NCI-H2081 (cell line): ENCODE measurements at regions not wholly inside any gene's neighbourhood (a gene's known extent, or its start where the extent isn't known, plus 50 kb on each side); places are given as distances from the start of the nearest gene placed in this dataset.
A peak's percentile ranks its signal among the peaks of the same experiment; 100 is the strongest.

Experiments
- DNase-seq, 2 experiments: peaks; one replicate each; lab custom pipeline; 2025; lab: John Stamatoyannopoulos, UW

DNA sequence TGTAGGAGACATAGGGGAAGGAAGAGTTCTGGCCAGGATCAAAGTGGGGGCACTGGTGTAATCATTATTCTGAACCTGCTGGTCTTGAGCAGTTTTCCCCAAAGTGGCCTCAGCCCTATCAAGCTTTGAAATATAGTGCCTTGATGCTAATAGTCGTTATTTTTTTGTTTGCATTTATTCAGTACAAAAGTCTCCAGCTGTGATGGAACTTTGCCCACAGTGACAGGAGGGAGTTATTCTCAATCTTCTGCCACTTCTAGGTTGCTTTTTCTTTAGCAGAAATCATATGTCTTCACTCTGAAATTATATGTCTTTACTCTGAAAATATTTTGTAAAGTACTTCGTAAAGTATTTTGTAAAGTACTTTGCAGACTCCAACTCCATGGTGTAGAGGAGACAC is 93.1 kb downstream of the FAT3 start:
- no peak for DNase-seq

DNA sequence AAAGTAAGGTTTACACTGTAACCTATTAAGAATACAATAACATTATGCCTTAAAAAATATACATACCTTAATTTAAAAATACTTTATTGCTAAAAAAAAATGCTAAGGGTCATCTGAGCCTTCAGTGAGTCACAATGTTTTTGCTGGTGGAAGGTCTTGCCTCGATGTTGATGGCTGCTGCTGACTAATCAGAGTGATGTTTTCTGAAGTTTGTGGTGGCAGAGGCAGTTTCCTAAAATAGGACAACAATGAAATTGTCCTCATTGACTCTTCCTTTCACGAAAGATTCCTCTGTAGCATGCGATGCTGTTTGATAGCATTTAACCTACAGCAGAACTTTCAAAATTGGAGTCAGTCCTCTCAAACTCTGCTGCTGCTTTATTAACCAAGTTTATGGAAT is 97.6 kb downstream of the FAT3 start:
- no peak for DNase-seq

DNA sequence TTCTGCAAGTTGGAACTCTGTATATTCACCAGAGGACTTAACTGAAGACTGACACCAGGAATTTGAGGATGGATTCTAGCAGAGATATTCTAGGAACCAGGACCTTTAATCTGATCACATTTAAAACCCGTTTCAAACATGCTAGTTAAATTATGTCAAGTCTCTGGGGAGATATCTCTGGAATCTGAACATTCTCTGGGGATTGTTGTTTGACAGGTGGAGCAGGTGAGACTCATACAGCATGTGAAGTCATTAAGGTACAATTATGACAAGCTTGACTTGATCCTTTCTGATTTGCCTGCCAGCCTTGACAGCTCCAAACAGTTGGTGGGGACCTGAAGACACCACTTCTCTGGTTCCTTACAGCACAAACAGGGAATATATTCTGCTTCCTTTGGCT is 100.3 kb downstream of the FAT3 start:
- no peak for DNase-seq

DNA sequence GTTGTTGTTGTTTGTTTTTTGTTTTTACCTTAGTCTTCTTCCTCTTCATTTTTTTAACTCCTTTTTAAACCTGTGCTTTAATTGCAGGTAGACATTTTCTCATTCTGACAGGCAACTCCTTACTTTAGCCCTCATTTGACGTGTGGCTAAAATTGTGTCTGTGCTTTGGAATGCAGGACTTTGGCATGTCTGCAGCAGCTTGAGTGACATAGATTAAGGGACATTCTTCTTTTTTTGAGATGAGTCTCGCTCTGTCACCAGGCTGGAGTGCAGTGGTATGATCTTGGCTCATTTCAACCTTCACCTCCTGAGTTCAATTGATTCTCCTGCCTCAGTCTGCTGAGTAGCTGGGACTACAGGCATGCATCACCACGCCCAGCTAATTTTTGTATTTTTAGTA is 100.8 kb downstream of the FAT3 start:
- DNase-seq = no peak

DNA sequence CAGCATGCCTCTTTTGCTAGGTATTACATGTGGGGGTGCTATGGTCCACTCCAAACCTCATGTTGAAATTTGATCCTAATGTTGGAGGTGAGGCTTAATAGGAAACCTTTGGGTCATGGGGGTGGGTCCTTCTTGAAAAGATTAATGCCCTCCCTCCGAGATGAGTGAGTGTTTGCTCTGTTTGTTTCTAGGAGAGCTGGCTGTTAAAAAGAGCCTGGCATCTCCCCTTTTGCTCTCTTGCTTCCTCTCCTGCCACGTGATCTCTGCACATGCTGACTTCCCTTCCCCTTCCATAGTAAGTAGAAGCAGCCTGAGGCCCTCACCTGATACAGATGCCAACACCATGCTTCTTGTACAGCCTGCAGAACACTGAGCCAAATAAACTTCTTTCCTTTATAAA is 104.5 kb downstream of the FAT3 start:
- no peak for DNase-seq

DNA sequence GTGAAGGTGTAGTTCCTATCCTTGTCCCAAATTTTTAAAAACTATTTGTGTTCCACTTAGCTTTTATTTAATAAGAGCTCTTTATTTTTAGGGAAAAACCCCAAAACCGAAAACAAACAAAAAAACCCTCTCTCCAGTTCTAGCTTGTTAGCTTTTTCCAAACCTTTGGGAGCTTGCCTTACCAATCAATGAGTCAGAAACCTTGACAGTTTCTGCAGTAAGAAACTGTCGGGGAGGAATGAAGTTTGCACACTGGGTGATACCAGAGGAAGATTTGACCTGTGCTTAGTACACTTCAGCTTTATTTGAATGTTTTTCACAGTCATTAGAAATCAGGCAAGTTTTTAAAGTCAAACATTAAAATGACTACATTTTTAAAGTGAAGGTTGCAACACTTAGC is 105.0 kb downstream of the FAT3 start:
- no peak for DNase-seq

DNA sequence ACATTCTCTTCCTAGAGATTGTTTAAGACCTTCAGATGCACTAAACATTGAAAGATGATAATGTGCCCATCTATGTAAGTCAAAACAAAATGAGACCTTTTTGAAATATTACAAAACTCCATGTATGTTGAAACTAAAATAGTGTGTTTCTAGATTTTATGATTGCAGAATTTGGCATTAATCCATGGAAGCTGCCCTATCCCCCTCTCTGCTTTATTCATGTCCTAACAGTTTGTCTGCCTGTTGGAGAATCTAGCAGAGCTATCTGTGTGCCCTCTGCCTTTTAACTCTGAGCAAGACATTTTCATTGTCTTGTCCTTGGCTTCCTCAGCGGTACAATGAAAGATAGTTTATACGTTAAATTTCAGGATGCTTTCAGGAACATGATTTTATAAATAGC is 105.5 kb downstream of the FAT3 start:
- DNase-seq = no peak

DNA sequence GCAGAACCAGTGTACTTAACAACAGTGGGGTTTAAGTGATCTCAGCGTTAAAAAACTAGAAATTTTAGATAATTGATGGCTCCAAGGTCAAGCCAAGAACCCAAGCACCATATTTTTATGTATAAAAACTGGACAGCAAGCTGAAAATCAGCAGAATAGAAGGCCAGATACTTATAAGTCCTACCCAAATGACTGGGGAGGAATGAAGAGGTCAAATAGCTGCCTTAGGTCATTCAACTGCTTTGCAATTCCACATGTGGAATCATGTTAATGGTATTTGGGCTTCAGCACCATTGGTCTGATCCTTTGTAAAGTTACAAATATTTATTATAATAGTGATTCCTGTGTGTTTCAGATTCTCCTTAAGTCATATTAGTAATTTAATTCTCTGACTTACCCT is 108.4 kb downstream of the FAT3 start:
- no peak for DNase-seq

DNA sequence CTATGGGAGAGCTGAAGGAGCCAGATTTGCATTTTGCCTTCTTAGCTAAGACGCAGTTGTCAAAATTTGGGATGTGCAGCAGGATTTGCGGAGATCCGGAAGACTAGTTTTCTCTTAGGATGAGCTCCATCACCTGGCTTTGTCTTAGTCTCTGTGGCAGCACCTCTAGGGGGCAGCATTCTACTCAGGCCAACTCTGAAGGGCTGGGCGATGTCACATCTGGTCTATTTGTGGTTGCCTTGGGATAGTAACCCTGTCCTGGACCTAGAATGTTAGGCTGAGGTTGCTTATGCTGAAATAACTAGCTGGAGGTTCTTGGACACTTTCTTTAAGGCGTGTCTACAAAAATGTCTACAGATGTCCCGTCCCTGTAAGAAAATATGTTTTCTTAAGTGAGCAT is 116.2 kb downstream of the FAT3 start:
- DNase-seq = peak in 1 of 2 experiments; percentile 8

DNA sequence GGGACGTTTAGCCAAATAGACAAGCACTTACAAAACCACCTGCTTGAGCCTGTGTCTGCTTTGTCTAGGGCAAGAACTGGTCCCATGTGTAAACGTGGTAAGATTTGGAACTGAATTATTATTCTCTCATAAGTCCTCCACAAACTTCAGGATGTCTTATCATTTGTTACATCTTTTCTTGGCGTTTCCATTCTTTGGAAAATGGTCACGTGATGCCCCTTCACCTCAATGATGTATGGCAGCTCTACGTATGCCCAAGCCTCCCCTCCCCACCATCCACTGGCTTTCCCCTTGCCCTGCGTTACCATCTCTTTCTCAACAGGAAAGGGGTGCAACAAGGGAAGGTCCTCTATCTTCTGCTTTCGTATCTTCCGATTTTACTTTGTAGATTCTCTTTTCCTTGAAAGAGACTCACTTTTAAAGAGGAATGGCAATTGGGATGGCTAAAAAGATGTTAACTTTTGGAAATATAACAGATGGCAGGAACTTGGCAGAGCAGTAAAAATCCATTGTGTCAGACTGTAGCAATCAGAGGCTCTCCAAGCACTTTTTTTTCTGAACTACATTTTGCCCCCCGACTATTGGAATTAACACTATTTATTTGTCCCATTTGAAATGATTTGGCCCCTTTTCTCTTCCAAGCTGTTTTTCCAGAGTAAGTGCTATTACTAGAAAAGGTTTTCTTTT is 117.6 kb downstream of the FAT3 start:
- DNase-seq = no peak

DNA sequence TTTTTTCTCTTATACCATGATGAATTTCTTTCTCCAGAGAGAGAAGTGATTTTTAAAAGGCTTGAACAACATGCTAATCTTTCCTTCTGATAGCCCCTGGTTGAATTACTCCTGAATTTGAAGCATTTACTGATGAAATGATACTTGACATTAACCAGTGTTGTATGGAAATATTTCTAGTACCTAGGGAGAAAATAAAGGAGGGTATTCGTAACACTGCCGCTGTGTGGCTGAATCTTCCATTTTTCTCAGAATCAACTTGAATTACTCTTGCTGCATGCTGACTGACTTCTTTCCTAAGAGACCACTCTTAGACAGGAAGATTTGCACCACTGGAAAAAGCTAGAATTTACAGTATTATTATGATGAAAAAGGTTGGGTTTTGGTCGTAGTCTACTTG is 118.3 kb downstream of the FAT3 start:
- no peak for DNase-seq

DNA sequence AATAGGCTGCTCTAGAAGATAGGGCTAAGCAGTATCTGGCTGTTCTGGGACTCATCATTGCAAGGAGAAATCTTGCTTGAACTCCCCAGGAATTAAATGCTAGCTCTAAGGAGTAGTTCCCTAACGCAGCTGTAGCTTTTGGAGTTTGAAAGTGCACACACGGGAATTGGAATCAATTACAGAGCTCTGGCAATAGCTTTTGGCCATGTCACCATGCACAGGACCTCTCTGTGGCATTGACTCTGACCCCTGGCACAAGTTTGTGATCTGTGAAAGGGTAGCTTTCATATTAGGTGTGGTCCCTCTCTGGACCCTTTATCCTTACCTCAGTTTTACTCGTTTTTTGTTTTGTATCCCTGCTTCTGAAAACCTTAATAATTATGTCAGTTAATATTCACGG is 121.6 kb downstream of the FAT3 start:
- no peak for DNase-seq

DNA sequence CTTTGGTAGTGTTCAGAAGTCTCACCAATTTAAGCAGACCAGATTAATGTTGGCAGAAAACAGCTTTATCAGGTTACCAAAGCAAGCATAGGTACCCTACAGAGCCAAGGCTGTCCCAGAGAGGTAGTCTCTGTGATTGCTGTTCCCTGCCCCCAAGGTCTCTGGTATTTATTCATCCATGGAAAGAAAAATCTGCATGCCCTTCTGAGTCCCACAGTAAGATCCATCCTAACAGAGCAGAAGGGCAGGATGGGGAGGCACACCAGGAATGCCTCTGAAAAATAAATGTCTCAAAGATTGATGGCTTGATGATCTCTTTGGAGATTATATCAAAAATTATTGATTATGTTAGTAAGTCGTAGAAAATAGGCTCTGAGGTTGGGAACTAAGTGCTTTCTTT is 122.8 kb downstream of the FAT3 start:
- no peak for DNase-seq

DNA sequence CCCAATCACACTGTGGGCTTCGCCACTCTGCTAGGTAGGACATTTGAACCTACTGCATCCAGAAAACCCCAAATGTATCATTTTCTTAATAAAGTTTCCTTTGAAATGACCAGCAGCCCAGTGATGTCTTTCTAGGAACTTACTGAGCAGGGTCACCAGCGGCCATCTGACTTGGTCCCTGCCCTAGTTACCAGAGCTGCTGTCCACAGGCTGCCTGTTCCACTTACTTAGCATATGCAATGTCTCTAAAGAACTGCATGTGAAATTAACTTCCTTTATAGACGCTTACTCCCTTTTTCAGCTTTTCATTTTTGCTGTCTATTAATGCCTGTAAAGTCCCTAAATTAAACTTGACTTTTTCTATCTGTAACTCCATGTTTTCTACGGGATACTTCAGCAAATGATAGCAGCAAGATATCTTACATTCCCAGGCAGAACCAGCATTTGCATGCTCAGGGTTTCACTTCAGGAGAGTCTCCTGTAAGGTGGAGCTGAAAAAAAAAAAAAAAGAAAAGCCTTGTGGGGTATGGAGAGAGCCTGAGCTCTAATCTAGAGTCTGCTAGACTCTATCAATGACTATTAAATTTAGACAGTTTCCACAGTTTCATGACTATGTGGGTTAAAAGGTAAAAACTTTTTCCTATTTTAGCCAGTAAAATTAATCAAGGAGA is 125.0 kb downstream of the FAT3 start:
- DNase-seq = no peak

DNA sequence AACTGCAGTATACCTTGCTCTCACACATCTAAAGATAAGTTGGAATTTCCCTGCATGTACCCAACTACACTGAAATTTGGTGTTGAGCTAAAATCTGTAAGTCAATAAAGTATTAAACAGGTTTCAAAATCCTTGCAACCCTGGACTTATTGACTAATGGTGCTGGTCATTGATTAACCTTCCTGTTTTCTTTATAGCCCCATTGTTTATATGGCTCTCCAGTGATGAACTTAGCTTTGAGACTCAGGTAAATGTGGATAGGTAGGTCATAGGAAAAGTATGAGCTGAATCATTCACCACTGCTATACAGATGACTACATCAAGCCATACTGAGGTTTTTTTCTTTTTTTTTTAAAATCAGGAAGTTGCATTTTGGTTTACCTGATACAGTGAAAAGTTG is 132.7 kb downstream of the FAT3 start:
- no peak for DNase-seq

DNA sequence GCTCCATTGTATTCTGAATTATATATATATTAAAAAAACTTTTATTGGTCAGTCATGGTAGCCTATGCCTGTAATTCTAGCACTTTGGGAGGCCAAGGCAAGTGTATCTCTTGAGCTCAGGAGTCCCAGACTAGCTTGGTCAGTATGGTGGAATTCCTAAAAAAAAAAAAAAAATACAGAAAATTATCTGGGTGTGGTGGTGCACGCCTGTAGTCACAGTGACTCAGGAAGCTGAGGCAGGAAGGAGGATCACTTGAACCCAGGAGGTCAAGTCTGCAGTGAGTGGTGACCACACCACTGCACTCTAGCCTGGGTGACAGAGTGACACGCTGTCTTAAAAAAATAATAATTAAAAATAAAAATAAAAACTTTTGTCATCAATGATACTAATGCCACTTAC is 133.2 kb downstream of the FAT3 start:
- no peak for DNase-seq

DNA sequence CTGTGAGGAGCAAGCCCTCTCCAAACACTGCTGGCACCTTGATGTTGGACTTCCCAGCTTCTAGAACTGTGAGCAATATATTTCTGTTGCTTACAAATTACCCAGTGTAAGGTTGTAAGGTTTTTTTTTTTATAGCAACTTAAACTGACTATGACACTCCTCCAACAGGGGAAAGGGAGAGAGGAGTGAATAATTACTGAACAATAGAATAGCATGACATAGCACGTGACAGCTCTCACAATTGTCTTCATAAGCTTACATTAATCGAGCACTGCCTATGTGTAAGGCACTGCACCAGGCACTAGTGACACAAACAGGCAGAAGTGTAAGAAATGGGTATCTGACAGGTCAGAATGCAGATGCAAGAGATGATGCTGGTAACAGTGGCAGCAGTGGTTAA is 136.9 kb downstream of the FAT3 start:
- DNase-seq = no peak

DNA sequence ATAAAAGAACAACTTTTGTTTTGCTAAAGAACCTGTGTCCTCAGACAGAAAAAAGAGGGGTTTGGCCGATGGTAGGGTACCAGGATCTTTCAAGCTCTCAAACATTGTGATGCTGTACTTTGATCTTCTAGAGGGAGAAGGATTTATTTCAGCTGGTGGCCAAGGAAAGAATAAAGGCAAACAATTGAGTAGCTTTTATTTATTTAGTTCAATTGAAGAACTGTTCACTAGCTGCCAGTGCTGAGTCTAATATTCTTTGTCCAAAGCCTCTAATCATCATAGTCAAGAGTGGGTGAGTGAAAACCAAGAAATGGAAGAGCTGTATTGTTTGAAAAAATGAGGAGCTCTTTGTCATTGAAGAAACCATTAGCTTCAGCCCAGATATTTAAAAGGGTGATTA is 138.4 kb downstream of the FAT3 start:
- no peak for DNase-seq

DNA sequence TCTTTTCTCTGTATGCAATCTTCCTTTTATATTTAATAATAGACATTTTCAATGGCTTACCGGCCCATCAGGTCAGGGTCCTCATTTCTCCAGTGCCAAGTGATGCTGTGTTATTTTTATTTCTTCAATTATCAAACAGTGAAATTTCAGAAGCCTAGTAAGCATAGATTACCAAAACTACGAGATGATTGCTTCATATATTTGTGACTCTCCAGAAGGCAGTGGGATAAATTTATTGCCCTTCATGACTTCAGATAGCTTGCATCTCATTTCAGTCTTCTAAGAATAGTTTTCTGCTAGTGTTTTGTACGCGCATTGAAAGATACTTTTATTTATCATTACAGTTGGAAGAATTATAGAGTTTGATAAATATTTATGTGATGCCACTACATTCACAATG is 139.6 kb downstream of the FAT3 start:
- DNase-seq = no peak

DNA sequence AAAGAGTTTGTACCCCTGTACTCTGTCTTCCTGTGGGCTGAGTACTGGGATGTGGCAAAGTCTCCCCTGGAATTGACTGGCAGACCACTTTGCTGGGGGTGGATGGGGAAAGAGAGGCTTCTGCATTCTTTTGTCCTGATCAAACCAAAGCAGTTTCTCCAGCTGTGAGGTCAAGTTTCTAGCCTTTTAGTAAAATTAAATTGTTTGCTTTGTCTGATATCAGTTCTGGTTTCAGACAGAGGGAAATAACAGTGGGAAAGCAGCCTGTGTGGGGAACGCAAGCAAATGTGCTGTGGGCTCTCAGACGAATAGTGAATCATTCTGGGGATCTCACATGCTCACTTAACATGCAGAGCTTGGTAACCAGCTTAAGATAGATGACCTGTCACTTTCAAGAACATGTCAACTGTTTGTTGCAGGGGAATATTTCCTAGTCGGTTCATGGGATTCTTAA is 151.6 kb downstream of the FAT3 start:
- DNase-seq = peak in 1 of 2 experiments; percentile 13

DNA sequence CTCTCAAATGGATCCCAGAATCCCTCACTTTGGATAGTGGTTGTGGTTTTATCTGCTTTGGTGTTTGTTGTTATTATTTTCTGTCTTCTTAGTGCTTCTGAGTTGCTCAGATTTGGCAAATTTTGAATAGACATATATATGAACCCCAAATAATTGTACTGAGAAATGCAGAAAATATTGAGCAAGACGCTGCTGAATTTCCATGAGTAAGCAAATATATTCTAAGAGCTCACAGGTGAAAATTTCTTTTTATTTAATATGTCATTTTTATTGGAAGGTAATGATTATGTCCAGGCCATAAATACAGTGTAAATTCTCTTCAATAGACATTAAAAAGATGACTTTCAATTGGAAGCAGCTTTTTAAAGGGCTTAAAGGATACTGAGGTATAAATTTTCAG is 152.1 kb downstream of the FAT3 start:
- DNase-seq = no peak

DNA sequence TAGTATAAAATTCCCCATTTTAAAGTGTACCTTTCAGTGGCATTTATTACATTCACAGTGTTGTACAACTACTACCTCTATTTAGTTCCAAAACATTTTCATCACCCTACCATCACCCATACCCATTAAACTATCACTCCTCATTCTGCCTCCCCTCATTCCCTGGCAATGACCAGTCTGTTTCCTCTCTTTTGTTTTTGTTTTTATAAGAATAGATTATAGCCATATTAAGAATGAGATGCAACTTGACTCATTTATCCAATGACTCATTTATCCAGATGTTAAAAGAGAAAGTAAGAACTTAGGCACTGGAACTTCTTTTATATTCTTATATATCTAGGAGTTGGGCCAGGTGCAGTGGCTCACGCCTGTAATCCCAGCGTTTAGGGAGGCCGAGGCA is 156.3 kb downstream of the FAT3 start:
- no peak for DNase-seq

DNA sequence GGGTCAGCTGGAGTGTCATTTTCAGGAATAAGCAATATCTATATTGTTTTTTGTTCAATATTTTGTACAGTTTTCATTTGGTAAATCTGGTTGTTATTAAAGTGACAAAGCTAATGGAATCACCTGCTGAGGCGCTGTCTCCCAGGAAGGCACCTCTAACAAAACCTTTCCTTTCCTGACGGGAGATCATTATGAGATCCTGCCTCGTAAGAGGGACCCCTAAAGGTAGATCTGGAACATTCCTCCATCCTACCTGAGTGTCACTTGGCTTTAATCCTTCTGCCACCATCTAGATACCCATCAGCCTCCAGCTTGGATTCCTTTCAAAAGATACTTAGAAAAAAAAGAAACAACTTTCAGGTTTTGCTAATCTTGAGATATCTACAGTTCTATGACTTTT is 157.7 kb downstream of the FAT3 start:
- DNase-seq = no peak

DNA sequence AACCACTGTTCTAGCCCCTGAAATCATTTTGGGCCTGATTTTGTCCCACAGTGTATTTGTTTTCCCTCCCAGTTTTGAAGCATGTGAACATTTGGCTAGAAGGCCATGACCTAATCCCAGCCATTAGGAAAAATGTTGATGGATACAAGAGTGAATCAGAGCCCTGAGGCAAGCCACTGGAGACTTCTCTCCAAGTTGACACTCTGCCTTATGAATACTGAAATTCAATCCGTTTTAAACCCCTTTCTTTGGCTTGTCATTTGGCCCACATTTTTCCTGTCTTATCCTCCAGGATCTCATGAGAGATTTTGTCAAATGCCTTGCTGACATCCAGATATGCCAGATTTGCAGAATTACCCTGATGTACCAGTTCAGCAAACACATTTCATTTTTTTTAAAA is 158.8 kb downstream of the FAT3 start:
- DNase-seq = no peak
